Esophagus muscularis mucosa (tissue), 3 donors: ENCODE measurements at regions not wholly inside any gene's neighbourhood (a gene's known extent, or its start where the extent isn't known, plus 50 kb on each side); places are given as distances from the start of the nearest gene placed in this dataset.

Source experiments
- CTCF ChIP-seq, 3 experiments: fragments of 200-600 bp in 2 of 3; fragments of 450-650 bp in 1 of 3; sonication (generic) in 2 of 3; IDR thresholded peaks; one replicate each; pipeline ENCODE4 v1.5.1; 2017 to 2019; ENCODE audit warnings: antibody characterized with exemption in 3 of 3, mild to moderate bottlenecking in 2 of 3, moderate library complexity in 1 of 3
- POLR2A ChIP-seq: fragments of 450-650 bp; IDR thresholded peaks from one replicate; pipeline ENCODE4 v1.6.1; 2017; ENCODE audit warnings: antibody characterized with exemption, moderate library complexity, mild to moderate bottlenecking, low read depth

- TF ChIP-seq CTCF (IDR thresholded peaks at IDR 0.05) (no peak), POLR2A (no peak)
Observed at GRCh38 chr2:142217804-142218203, 87.0 kb upstream of the LRP1B start.
